Transverse colon (tissue), 4 donors: ENCODE measurements at regions not wholly inside any gene's neighbourhood (a gene's known extent, or its start where the extent isn't known, plus 50 kb on each side); places are given as distances from the start of the nearest gene placed in this dataset.

Experiments used
- EP300 ChIP-seq: sonication (generic); formaldehyde crosslinking; IDR thresholded peaks from one replicate; pipeline ENCODE4 v1.6.1; 2017; ENCODE audit warnings: antibody characterized with exemption, low read depth
- POLR2A ChIP-seq: fragments of 450-650 bp; IDR thresholded peaks from one replicate; pipeline ENCODE4 v1.6.1; 2016; ENCODE audit warnings: antibody characterized with exemption, mild to moderate bottlenecking, moderate library complexity
- POLR2AphosphoS5 ChIP-seq, 3 donors: sonication (generic); formaldehyde crosslinking; IDR thresholded peaks; one replicate each; pipeline ENCODE4 v1.6.1; 2016; ENCODE audit warnings: antibody characterized with exemption in 3 of 3
- TF ChIP-seq, protein P1 (sequence below), 5 experiments: fragments of 200-600 bp in 3 of 5; fragments of 450-650 bp in 2 of 5; sonication (generic) in 3 of 5; IDR thresholded peaks; 1 replicate in 2 of 5; 2 replicates in 3 of 5; pipeline ENCODE4 v1.5.1; 2016 to 2017; ENCODE audit warnings: antibody characterized with exemption in 5 of 5, inconsistent platforms in 3 of 5, mild to moderate bottlenecking in 2 of 5, moderate library complexity in 1 of 5

DNA sequence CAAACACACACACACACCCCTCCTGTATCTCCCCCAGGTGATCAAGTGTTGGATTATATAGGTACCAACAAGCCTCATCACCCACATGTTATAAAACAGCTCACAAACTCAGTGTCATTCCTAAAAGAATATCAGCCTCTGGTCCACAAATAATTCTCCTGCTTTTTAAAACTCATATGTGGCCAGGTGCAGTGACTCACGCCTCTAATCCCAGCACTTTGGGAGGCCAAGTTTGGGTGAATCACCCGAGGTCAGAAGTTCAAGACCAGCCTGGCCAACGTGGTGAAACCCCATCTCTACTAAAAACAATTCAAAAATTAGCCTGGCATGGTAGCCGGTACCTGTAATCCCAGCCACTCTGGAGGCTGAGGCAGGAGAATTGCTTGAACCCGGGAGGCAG lies 87.8 kb downstream of the LRATD1 start:
- TF ChIP-seq, protein P1, sequence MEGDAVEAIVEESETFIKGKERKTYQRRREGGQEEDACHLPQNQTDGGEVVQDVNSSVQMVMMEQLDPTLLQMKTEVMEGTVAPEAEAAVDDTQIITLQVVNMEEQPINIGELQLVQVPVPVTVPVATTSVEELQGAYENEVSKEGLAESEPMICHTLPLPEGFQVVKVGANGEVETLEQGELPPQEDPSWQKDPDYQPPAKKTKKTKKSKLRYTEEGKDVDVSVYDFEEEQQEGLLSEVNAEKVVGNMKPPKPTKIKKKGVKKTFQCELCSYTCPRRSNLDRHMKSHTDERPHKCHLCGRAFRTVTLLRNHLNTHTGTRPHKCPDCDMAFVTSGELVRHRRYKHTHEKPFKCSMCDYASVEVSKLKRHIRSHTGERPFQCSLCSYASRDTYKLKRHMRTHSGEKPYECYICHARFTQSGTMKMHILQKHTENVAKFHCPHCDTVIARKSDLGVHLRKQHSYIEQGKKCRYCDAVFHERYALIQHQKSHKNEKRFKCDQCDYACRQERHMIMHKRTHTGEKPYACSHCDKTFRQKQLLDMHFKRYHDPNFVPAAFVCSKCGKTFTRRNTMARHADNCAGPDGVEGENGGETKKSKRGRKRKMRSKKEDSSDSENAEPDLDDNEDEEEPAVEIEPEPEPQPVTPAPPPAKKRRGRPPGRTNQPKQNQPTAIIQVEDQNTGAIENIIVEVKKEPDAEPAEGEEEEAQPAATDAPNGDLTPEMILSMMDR (IDR thresholded peaks at IDR 0.05): no peak
- no peak for TF ChIP-seq POLR2A
- no peak for TF ChIP-seq POLR2AphosphoS5 (IDR thresholded peaks at IDR 0.05)
- TF ChIP-seq EP300: no peak
